ENCODE measurements at regions not wholly inside any gene's neighbourhood (a gene's known extent, or its start where the extent isn't known, plus 50 kb on each side); places are given as distances from the start of the nearest gene placed in this dataset.

DNA sequence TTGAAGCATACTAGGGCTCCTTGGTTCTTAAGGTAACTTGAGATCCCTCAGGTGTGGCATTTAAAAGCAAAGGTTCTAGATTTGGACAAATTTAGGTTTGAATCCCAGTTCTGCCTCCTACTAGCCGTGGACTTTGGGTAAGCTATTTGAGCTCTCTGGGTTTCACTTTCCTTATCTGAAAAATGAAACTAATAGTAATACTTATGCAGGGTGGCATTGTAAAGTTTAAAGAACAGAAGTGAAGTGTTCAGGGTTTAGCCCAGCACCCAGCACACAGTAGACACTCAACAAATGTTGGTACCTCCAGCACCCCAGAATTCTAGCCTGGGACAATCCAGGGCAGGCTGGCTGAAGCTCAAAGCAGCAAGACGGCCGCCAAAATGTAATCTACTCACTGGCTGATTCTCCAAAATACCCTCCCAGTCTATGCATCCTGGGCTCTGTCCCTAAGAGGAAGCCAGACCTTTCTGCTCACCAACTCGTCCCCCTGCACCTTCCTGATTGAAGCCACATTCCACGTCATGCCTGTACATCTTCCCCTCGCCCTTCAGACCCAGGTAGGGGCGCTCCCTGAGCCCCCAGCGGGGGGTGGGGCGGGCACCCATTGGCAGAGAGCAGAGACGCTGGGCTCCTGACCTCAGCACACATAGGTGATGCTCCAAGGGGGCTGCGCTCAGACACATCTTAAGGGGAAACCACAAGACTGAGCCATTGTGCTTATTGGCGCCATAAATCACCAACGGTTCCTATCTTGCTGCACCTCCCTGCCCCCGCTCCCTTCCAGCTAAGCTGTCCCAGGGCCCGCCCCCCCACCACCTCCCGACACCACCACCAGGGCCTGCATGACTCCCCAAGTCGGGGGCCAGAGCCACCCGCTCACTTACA lies 160.6 kb downstream of the BCOR start:
- H3K4me3 ChIP-seq (ENCODE audit: low read depth in 2 of 2, low read length in 1 of 2), result no peak overlapping the region
- H3K27me3 ChIP-seq (ENCODE audit: insufficient read depth), result peaks cover 10% of the 10 kb centered on the region
- H3K9me3 ChIP-seq, result no peaks in the 10 kb centered on the region
- TF ChIP-seq RCOR1 (IDR thresholded peaks at IDR 0.05; ENCODE audit: low read length) (no peak), NFIC (IDR thresholded peaks at IDR 0.05; ENCODE audit: borderline replicate concordance) (no peak), GATA2 (CRISPR knock-in tag; IDR thresholded peaks at IDR 0.05) (no peak), RAD21 (IDR thresholded peaks at IDR 0.05; ENCODE audit: low read length) (no peak), FOSL2 (IDR thresholded peaks at IDR 0.05; ENCODE audit: borderline replicate concordance, low read depth) (no peak), MXI1 (IDR thresholded peaks at IDR 0.05; ENCODE audit: low read depth, low read length) (no peak), GABPA (IDR thresholded peaks at IDR 0.05; ENCODE audit: low read depth) (no peak), RXRA (IDR thresholded peaks at IDR 0.05; ENCODE audit: borderline replicate concordance, low read depth) (no peak), YY1 (IDR thresholded peaks at IDR 0.05; ENCODE audit: low read depth) (no peak), ELF1 (IDR thresholded peaks at IDR 0.05) (no peak), SMC3 (IDR thresholded peaks at IDR 0.05; ENCODE audit: low read depth, low read length) (no peak), MEF2A (IDR thresholded peaks at IDR 0.05; ENCODE audit: borderline replicate concordance, low read depth) (no peak)
- TF ChIP-seq, protein P1, sequence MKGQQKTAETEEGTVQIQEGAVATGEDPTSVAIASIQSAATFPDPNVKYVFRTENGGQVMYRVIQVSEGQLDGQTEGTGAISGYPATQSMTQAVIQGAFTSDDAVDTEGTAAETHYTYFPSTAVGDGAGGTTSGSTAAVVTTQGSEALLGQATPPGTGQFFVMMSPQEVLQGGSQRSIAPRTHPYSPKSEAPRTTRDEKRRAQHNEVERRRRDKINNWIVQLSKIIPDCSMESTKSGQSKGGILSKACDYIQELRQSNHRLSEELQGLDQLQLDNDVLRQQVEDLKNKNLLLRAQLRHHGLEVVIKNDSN (IDR thresholded peaks at IDR 0.05; ENCODE audit: borderline replicate concordance, low read depth), result no peak
- TF ChIP-seq, protein P2, sequence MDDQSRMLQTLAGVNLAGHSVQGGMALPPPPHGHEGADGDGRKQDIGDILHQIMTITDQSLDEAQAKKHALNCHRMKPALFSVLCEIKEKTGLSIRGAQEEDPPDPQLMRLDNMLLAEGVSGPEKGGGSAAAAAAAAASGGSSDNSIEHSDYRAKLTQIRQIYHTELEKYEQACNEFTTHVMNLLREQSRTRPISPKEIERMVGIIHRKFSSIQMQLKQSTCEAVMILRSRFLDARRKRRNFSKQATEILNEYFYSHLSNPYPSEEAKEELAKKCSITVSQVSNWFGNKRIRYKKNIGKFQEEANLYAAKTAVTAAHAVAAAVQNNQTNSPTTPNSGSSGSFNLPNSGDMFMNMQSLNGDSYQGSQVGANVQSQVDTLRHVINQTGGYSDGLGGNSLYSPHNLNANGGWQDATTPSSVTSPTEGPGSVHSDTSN (IDR thresholded peaks at IDR 0.05), result no peak
- TF ChIP-seq, protein P3, sequence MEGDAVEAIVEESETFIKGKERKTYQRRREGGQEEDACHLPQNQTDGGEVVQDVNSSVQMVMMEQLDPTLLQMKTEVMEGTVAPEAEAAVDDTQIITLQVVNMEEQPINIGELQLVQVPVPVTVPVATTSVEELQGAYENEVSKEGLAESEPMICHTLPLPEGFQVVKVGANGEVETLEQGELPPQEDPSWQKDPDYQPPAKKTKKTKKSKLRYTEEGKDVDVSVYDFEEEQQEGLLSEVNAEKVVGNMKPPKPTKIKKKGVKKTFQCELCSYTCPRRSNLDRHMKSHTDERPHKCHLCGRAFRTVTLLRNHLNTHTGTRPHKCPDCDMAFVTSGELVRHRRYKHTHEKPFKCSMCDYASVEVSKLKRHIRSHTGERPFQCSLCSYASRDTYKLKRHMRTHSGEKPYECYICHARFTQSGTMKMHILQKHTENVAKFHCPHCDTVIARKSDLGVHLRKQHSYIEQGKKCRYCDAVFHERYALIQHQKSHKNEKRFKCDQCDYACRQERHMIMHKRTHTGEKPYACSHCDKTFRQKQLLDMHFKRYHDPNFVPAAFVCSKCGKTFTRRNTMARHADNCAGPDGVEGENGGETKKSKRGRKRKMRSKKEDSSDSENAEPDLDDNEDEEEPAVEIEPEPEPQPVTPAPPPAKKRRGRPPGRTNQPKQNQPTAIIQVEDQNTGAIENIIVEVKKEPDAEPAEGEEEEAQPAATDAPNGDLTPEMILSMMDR (IDR thresholded peaks at IDR 0.05), result no peak
- H3K9me2 ChIP-seq, result no peaks in the 10 kb centered on the region
- POLR2A ChIA-PET, result no interaction called here
- no peak overlapping the region for H3K27ac ChIP-seq (ENCODE audit: low read depth in 2 of 2, low read length in 1 of 2)
- no peaks in the 10 kb centered on the region for H3K36me3 ChIP-seq (replicated peaks in 1 of 2; ENCODE audit: control insufficient read depth in 1 of 2, insufficient read depth in 2 of 2, low read length in 1 of 2)
- no peak overlapping the region for H2AFZ ChIP-seq (ENCODE audit: low read depth)
- no peaks in the 10 kb centered on the region for H3F3A ChIP-seq (replicated peaks; ENCODE audit: insufficient read depth)
- DNase-seq, result no peak
- WGBS (ENCODE audit: low lambda C conversion rate), result 55% methylated on average over 15 of the region's 18 CpGs
- peaks cover 7 to 11% of the 10 kb centered on the region in 2 experiments; a peak in 2 of 4 replicates for H3K4me1 ChIP-seq (ENCODE audit: control insufficient read depth in 1 of 2, insufficient read depth in 2 of 2, low read depth in 1 of 2, low read length in 1 of 2)
- H3K9ac ChIP-seq, result no peak overlapping the region
- CTCF ChIA-PET, result interaction anchor here (0.9 to 1.1 kb wide), 2 partner anchors 74 to 206 kb away, joined by 3 read pairs; no protein-coding TSS in a partner anchor
- no peaks in the 10 kb centered on the region for H3K79me2 ChIP-seq (ENCODE audit: insufficient read depth)
- no peaks in the 10 kb centered on the region for H4K20me1 ChIP-seq (ENCODE audit: insufficient read depth)
- no peak overlapping the region for H3K4me2 ChIP-seq
